ENCODE measurements at regions not wholly inside any gene's neighbourhood (a gene's known extent, or its start where the extent isn't known, plus 50 kb on each side); places are given as distances from the start of the nearest gene placed in this dataset.

DNA sequence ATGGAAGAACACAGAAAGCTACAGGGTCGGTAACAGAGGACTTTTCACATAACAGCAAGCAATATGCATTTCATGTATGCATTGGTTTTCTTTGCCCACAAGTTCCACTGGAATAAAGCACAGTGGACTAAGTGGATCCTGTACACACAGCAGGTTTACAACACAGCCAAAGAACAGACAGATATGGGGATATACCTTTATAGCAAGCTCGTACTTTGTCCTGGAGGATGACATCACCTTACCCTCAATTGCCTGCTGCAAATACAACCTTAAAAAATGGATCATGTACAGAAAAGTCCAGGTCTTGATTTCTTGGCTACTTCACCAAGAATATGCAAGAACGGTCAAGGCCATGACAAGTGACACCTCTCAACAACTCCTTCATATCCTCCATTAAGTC, 1445.5 kb downstream of the MAT2B start:
- TF ChIP-seq, protein P1, sequence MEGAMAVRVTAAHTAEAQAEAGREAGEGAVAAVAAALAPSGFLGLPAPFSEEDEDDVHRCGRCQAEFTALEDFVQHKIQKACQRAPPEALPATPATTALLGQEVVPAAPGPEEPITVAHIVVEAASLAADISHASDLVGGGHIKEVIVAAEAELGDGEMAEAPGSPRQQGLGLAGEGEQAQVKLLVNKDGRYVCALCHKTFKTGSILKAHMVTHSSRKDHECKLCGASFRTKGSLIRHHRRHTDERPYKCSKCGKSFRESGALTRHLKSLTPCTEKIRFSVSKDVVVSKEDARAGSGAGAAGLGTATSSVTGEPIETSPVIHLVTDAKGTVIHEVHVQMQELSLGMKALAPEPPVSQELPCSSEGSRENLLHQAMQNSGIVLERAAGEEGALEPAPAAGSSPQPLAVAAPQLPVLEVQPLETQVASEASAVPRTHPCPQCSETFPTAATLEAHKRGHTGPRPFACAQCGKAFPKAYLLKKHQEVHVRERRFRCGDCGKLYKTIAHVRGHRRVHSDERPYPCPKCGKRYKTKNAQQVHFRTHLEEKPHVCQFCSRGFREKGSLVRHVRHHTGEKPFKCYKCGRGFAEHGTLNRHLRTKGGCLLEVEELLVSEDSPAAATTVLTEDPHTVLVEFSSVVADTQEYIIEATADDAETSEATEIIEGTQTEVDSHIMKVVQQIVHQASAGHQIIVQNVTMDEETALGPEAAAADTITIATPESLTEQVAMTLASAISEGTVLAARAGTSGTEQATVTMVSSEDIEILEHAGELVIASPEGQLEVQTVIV (IDR thresholded peaks at IDR 0.05; ENCODE audit: borderline replicate concordance, partially characterized antibody), result no peak
- TF ChIP-seq, protein P2, sequence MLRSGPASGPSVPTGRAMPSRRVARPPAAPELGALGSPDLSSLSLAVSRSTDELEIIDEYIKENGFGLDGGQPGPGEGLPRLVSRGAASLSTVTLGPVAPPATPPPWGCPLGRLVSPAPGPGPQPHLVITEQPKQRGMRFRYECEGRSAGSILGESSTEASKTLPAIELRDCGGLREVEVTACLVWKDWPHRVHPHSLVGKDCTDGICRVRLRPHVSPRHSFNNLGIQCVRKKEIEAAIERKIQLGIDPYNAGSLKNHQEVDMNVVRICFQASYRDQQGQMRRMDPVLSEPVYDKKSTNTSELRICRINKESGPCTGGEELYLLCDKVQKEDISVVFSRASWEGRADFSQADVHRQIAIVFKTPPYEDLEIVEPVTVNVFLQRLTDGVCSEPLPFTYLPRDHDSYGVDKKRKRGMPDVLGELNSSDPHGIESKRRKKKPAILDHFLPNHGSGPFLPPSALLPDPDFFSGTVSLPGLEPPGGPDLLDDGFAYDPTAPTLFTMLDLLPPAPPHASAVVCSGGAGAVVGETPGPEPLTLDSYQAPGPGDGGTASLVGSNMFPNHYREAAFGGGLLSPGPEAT (IDR thresholded peaks at IDR 0.05; ENCODE audit: low read depth), result no peak
- TF ChIP-seq PAX8 (IDR thresholded peaks at IDR 0.05) (no peak), NR2F1 (conservative IDR thresholded peaks at IDR 0.05) (no peak), IKZF2 (IDR thresholded peaks at IDR 0.05) (no peak), SRF (IDR thresholded peaks at IDR 0.05; ENCODE audit: low read depth in 2 of 2, low read length in 2 of 2) (no peak), HCFC1 (IDR thresholded peaks at IDR 0.05; ENCODE audit: low read length) (no peak), NFYA (IDR thresholded peaks at IDR 0.05; ENCODE audit: borderline replicate concordance, low read depth, low read length) (no peak), MYB (IDR thresholded peaks at IDR 0.05; ENCODE audit: borderline replicate concordance, low read depth, low read length) (no peak), BMI1 (IDR thresholded peaks at IDR 0.05; ENCODE audit: borderline replicate concordance) (no peak), STAT1 (conservative IDR thresholded peaks at IDR 0.05) (no peak), NFXL1 (IDR thresholded peaks at IDR 0.05; ENCODE audit: borderline replicate concordance) (no peak), NFYB (IDR thresholded peaks at IDR 0.05; ENCODE audit: insufficient read depth, low read depth, low read length) (no peak), BHLHE40 (IDR thresholded peaks at IDR 0.05; ENCODE audit: borderline replicate concordance in 1 of 2, low read depth in 2 of 2, low read length in 1 of 2) (no peak), CBX3 (IDR thresholded peaks at IDR 0.05; ENCODE audit: borderline replicate concordance, low read depth) (no peak), SMC3 (IDR thresholded peaks at IDR 0.05; ENCODE audit: borderline replicate concordance, low read length) (no peak)
- TF ChIP-seq, protein P3, sequence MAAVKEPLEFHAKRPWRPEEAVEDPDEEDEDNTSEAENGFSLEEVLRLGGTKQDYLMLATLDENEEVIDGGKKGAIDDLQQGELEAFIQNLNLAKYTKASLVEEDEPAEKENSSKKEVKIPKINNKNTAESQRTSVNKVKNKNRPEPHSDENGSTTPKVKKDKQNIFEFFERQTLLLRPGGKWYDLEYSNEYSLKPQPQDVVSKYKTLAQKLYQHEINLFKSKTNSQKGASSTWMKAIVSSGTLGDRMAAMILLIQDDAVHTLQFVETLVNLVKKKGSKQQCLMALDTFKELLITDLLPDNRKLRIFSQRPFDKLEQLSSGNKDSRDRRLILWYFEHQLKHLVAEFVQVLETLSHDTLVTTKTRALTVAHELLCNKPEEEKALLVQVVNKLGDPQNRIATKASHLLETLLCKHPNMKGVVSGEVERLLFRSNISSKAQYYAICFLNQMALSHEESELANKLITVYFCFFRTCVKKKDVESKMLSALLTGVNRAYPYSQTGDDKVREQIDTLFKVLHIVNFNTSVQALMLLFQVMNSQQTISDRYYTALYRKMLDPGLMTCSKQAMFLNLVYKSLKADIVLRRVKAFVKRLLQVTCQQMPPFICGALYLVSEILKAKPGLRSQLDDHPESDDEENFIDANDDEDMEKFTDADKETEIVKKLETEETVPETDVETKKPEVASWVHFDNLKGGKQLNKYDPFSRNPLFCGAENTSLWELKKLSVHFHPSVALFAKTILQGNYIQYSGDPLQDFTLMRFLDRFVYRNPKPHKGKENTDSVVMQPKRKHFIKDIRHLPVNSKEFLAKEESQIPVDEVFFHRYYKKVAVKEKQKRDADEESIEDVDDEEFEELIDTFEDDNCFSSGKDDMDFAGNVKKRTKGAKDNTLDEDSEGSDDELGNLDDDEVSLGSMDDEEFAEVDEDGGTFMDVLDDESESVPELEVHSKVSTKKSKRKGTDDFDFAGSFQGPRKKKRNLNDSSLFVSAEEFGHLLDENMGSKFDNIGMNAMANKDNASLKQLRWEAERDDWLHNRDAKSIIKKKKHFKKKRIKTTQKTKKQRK (IDR thresholded peaks at IDR 0.05; ENCODE audit: low read depth, low read length), result no peak
- TF ChIP-seq, protein P4, sequence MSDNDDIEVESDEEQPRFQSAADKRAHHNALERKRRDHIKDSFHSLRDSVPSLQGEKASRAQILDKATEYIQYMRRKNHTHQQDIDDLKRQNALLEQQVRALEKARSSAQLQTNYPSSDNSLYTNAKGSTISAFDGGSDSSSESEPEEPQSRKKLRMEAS (IDR thresholded peaks at IDR 0.05; ENCODE audit: low read depth, low read length), result no peak
- DNase-seq (ENCODE audit: low read depth, low spot score) (no peak), ATAC-seq (no peak), FAIRE-seq (no peak)
- in situ Hi-C loops (cut with MboI), result no loop called here
- Histone ChIP-seq H3K9ac (ENCODE audit: control insufficient read depth, insufficient read depth, low read length) (no peak overlapping the region), H3K36me3 (ENCODE audit: control insufficient read depth in 2 of 2, insufficient read depth in 2 of 2, low read length in 1 of 2) (no peaks in the 10 kb centered on the region), H2AFZ (ENCODE audit: control insufficient read depth, low read depth, low read length) (no peak overlapping the region), H3K9me3 (replicated peaks; ENCODE audit: control insufficient read depth, insufficient read depth, low read length) (no peaks in the 10 kb centered on the region), H3K4me2 (ENCODE audit: control insufficient read depth, insufficient read depth) (no peak overlapping the region), H3K79me2 (ENCODE audit: control insufficient read depth, insufficient read depth, low read length) (no peaks in the 10 kb centered on the region), H3K27ac (ENCODE audit: control insufficient read depth, insufficient read depth) (no peak overlapping the region), H3K4me1 (ENCODE audit: control insufficient read depth, insufficient read depth, low read length) (no peaks in the 10 kb centered on the region), H3K4me3 (no peak overlapping the region), H3K27me3 (replicated peaks in 1 of 2; ENCODE audit: control insufficient read depth in 2 of 2, insufficient read depth in 2 of 2, low read length in 1 of 2) (no peaks in the 10 kb centered on the region), H4K20me1 (ENCODE audit: control insufficient read depth, insufficient read depth) (no peaks in the 10 kb centered on the region)
- RAD21 ChIA-PET (ENCODE audit: unreplicated experiment), result no interaction called here
- BruUV-seq (replicated peaks), result no TSS peak
- SMC1A ChIA-PET (ENCODE audit: uncharacterized antibody, unreplicated experiment), result no interaction called here
- CTCF ChIA-PET, result no interaction called here
- POLR2A ChIA-PET, result no interaction called here
- intact Hi-C loops (cut with micrococcal nuclease; ENCODE audit: unreplicated experiment), result no loop called here
- 13% methylated on average over 3 of the region's 3 CpGs for WGBS (ENCODE audit: insufficient coverage, insufficient replicate concordance, low lambda C conversion rate, missing lambda C conversion rate)

All from GM12878 (cell line).